Calu3 (cell line): ENCODE measurements at regions not wholly inside any gene's neighbourhood (a gene's known extent, or its start where the extent isn't known, plus 50 kb on each side); places are given as distances from the start of the nearest gene placed in this dataset.

Experiments used
- BruUV-seq: library from RNA; stranded (reverse); fragments of 400-500 nt; replicated peaks from 2 replicates; lab custom pipeline; 2021; lab: Mats Ljungman, UMichigan
- CTCF ChIA-PET: fragments of 300-600 bp; sonication (Branson Sonifier 250); formaldehyde crosslinking; loops from one replicate; lab custom pipeline; 2022; ENCODE audit warnings: antibody characterized with exemption; lab: Charles Lee
- DNase-seq: peaks from one replicate; pipeline ENCODE4 v3.0.0; 2022
- H3K27ac Mint-ChIP-seq: one replicate; pipeline ENCODE4 v1.8.0; 2022; ENCODE audit warnings: mixed read lengths; ENCODE audit not compliant: unreplicated experiment
- H3K27me3 Mint-ChIP-seq: one replicate; pipeline ENCODE4 v1.8.0; 2022; ENCODE audit warnings: mixed read lengths; ENCODE audit not compliant: unreplicated experiment
- H3K36me3 Mint-ChIP-seq: one replicate; pipeline ENCODE4 v1.8.0; 2022; ENCODE audit warnings: mild to moderate bottlenecking, moderate library complexity, mixed read lengths; ENCODE audit not compliant: insufficient read depth, unreplicated experiment
- H3K4me1 Mint-ChIP-seq: one replicate; pipeline ENCODE4 v1.8.0; 2022; ENCODE audit warnings: mild to moderate bottlenecking, low read depth, mixed read lengths; ENCODE audit not compliant: unreplicated experiment
- H3K4me3 Mint-ChIP-seq: one replicate; pipeline ENCODE4 v1.8.0; 2022; ENCODE audit warnings: mild to moderate bottlenecking, low read depth, moderate library complexity, mixed read lengths; ENCODE audit not compliant: unreplicated experiment
- H3K9me3 Mint-ChIP-seq: one replicate; pipeline ENCODE4 v1.8.0; 2022; ENCODE audit warnings: low read depth, mixed read lengths; ENCODE audit not compliant: unreplicated experiment
- intact Hi-C: fragments of 100-400 bp; cut with micrococcal nuclease; formaldehyde crosslinking; loops from one replicate; pipeline ENCODE4 v1.10.0; 2022; ENCODE audit not compliant: unreplicated experiment
- TF ChIP-seq, protein P1 (sequence below): fragments of 200-600 bp; IDR thresholded peaks from one replicate; pipeline ENCODE4 v1.8.0; 2022; ENCODE audit warnings: antibody characterized with exemption; ENCODE audit not compliant: unreplicated experiment

- Mint-ChIP-seq H3K27me3 (peaks cover 3% of the 10 kb centered on the region), H3K4me3 (no peak overlapping the region), H3K4me1 (no peaks in the 10 kb centered on the region), H3K9me3 (no peaks in the 10 kb centered on the region), H3K36me3 (no peaks in the 10 kb centered on the region), H3K27ac (no peak overlapping the region)
- TF ChIP-seq, protein P1, sequence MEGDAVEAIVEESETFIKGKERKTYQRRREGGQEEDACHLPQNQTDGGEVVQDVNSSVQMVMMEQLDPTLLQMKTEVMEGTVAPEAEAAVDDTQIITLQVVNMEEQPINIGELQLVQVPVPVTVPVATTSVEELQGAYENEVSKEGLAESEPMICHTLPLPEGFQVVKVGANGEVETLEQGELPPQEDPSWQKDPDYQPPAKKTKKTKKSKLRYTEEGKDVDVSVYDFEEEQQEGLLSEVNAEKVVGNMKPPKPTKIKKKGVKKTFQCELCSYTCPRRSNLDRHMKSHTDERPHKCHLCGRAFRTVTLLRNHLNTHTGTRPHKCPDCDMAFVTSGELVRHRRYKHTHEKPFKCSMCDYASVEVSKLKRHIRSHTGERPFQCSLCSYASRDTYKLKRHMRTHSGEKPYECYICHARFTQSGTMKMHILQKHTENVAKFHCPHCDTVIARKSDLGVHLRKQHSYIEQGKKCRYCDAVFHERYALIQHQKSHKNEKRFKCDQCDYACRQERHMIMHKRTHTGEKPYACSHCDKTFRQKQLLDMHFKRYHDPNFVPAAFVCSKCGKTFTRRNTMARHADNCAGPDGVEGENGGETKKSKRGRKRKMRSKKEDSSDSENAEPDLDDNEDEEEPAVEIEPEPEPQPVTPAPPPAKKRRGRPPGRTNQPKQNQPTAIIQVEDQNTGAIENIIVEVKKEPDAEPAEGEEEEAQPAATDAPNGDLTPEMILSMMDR, result no peak
- no TSS peak for BruUV-seq
- no peak for DNase-seq
- CTCF ChIA-PET, result no interaction called here
- intact Hi-C loops, result no loop called here
Observed at GRCh38 chr20:24751551-24751950, 197.5 kb upstream of the CST7 start.

DNA sequence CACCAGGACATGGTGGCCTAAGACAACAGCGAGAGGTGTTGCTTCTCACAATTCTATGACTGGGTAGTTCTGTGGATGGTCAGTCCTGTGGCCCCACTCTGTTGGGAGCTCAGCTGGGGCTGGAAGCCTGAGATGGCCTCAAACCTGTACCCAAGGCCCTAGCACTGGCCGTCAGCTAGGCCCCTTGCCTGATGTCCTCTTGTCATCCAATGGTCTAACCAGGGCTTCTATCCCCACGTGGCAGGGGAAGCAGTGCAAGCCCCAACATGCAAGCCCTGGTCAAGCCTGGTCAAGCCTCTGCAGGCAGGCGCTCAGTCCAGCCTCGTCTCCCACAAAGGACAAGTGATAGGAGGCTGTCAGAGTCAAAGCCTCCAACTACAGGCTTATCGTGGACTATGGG lies 196.5 kb upstream of the CST7 start:
- TF ChIP-seq, protein P1, result no peak
- peaks cover 13% of the 10 kb centered on the region for H3K27me3 Mint-ChIP-seq
- H3K36me3 Mint-ChIP-seq, result no peaks in the 10 kb centered on the region
- no peaks in the 10 kb centered on the region for H3K9me3 Mint-ChIP-seq
- BruUV-seq, result no TSS peak
- no peak overlapping the region for H3K4me3 Mint-ChIP-seq
- intact Hi-C loops, result no loop called here
- H3K4me1 Mint-ChIP-seq, result no peaks in the 10 kb centered on the region
- DNase-seq, result no peak
- CTCF ChIA-PET, result no interaction called here
- no peak overlapping the region for H3K27ac Mint-ChIP-seq

- intact Hi-C loops, result no loop called here
- TF ChIP-seq, protein P1, result no peak
- H3K4me3 Mint-ChIP-seq, result no peak overlapping the region
- no peak overlapping the region for H3K27ac Mint-ChIP-seq
- H3K4me1 Mint-ChIP-seq, result no peaks in the 10 kb centered on the region
- H3K27me3 Mint-ChIP-seq, result peaks cover 13% of the 10 kb centered on the region
- no peaks in the 10 kb centered on the region for H3K9me3 Mint-ChIP-seq
- no peak for DNase-seq
- CTCF ChIA-PET, result no interaction called here
- no peaks in the 10 kb centered on the region for H3K36me3 Mint-ChIP-seq
- no TSS peak for BruUV-seq
Observed at GRCh38 chr20:24753130-24753529, 195.9 kb upstream of the CST7 start.

- Mint-ChIP-seq H3K27me3 (peaks cover 13% of the 10 kb centered on the region), H3K4me1 (no peaks in the 10 kb centered on the region), H3K27ac (no peak overlapping the region), H3K4me3 (no peak overlapping the region), H3K36me3 (no peaks in the 10 kb centered on the region), H3K9me3 (no peaks in the 10 kb centered on the region)
- DNase-seq, result no peak
- intact Hi-C loops, result no loop called here
- TF ChIP-seq, protein P1, result no peak
- CTCF ChIA-PET, result no interaction called here
- no TSS peak for BruUV-seq
Observed at GRCh38 chr20:24754691-24755090, 194.4 kb upstream of the CST7 start.
